ENCODE measurements at regions not wholly inside any gene's neighbourhood (a gene's known extent, or its start where the extent isn't known, plus 50 kb on each side); places are given as distances from the start of the nearest gene placed in this dataset.

DNA sequence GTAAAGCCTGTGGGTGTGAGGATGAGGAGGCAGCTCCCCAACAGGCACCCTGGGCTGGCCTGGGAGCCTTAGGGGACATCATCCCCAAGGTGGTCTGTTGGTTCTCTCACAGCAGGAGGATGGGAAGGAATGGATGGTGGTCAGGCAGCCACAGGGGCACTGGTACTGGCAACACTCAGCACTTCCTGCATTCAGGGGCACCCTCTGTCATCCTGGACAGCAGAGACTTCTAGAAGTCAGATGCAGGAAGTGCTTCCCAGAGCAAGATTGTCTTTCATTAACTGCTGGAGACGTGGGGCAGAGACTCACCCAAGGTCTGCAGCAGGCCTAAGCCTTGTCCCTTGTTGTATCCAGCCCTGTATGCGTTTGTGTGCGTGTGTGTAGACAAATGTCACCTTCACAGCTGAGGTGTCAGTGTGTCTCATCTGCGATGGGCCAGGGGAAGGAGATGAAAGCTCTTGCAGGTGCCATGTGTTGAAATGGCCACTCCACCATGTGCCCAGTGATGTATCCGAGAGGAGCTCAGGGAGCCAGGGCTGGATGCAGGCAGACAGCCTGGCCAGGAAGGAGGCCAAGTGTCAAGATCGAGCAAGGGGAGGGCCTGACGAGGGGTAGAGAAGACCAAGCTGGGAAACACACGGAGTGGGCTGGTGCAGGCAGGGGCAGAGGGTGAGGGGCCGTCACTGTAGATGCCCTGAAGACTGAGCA lies 85.1 kb downstream of the PITPNM2 start:
- H2BK20ac ChIP-seq (ENCODE audit: low read length): no peak overlapping the region
- no peak overlapping the region for H4K8ac ChIP-seq (ENCODE audit: extremely low read depth, insufficient read depth, low read length)
- no peak overlapping the region for H3K4me3 ChIP-seq (ENCODE audit: extremely low read depth in 1 of 4, insufficient read depth in 2 of 4, low read depth in 3 of 4, low read length in 4 of 4)
- H2BK12ac ChIP-seq (ENCODE audit: low read depth, low read length): no peak overlapping the region
- H3K36me3 ChIP-seq (ENCODE audit: control insufficient read depth in 2 of 4, insufficient read depth in 4 of 4, low read length in 3 of 4): no peaks in the 10 kb centered on the region
- no peaks in the 10 kb centered on the region for H3K23me2 ChIP-seq (ENCODE audit: low read depth, low read length)
- peak overlapping the region; percentile 1; the same call in 1 of the 2 replicates for H2BK5ac ChIP-seq (ENCODE audit: low read depth, low read length)
- no peaks in the 10 kb centered on the region for H4K20me1 ChIP-seq (replicated peaks in 1 of 2; ENCODE audit: control insufficient read depth in 1 of 2, insufficient read depth in 2 of 2, low read length in 2 of 2)
- POLR2A ChIA-PET (ENCODE audit: partially characterized antibody): interaction anchor here (0.9 to 2.0 kb wide), 2 partner anchors 11 to 91 kb away, joined by 3 to 5 read pairs; no protein-coding TSS in a partner anchor
- H3K14ac ChIP-seq (ENCODE audit: insufficient read length): no peak overlapping the region
- H3K4me2 ChIP-seq (ENCODE audit: insufficient read depth in 1 of 2, low read depth in 2 of 2, low read length in 2 of 2): no peak overlapping the region
- no peaks in the 10 kb centered on the region for H3K27me3 ChIP-seq (replicated peaks in 1 of 4; ENCODE audit: control insufficient read depth in 3 of 4, extremely low read depth in 1 of 4, insufficient read depth in 3 of 4, low read length in 3 of 4)
- no peak overlapping the region for H3K56ac ChIP-seq (replicated peaks; ENCODE audit: insufficient read length, low read depth, low read length)
- H3K18ac ChIP-seq (ENCODE audit: extremely low read depth, low read length): no peak overlapping the region
- no peak overlapping the region for H3K4ac ChIP-seq (replicated peaks; ENCODE audit: insufficient read length, low read depth, low read length)
- no peak overlapping the region for H3K23ac ChIP-seq (ENCODE audit: insufficient read length)
- no peak overlapping the region for H2AK5ac ChIP-seq (ENCODE audit: low read depth, low read length)
- no peak overlapping the region for H2AFZ ChIP-seq (ENCODE audit: low read length)
- no peak overlapping the region for H2BK120ac ChIP-seq (replicated peaks; ENCODE audit: low read depth, low read length)
- CTCF ChIA-PET (ENCODE audit: partially characterized antibody): interaction anchor here (1.0 to 11.7 kb wide), 6 partner anchors 10 to 172 kb away, joined by 3 to 148 read pairs (median 4); no protein-coding TSS in a partner anchor
- DNase-seq (ENCODE audit: low read depth in 1 of 2, low spot score in 2 of 2) (no peak), FAIRE-seq (no peak)
- H4K5ac ChIP-seq (ENCODE audit: insufficient read length, low read depth, low read length): no peak overlapping the region
- peaks cover 0 to 3% (median 0%) of the 10 kb centered on the region in 4 experiments; a peak in 1 of 7 replicates for H3K4me1 ChIP-seq (replicated peaks in 1 of 4; ENCODE audit: control insufficient read depth in 3 of 4, insufficient read depth in 4 of 4, low read length in 3 of 4)
- H3K9me3 ChIP-seq (ENCODE audit: insufficient read depth in 2 of 2, low read depth in 1 of 2, low read length in 1 of 2): no peaks in the 10 kb centered on the region
- H3K9ac ChIP-seq (replicated peaks in 1 of 4; ENCODE audit: extremely low read depth in 1 of 4, low read depth in 3 of 4, low read length in 3 of 4): no peak overlapping the region
- no peaks in the 10 kb centered on the region for H3K79me2 ChIP-seq (ENCODE audit: control insufficient read depth in 1 of 2, insufficient read depth in 2 of 2, low read length in 2 of 2)
- no peak overlapping the region for H4K91ac ChIP-seq (replicated peaks; ENCODE audit: insufficient read length, low read length)
- no peak overlapping the region for H3K27ac ChIP-seq (ENCODE audit: low read depth, low read length)
- 85% methylated on average over 9 of the region's 9 CpGs; no CpG with 5 or more reads in 1 of the 2 experiments for WGBS, 2 experiments (ENCODE audit: extremely low coverage in 1 of 2, insufficient coverage in 1 of 2, insufficient read length in 1 of 2, insufficient replicate concordance in 2 of 2, low coverage in 1 of 2, low lambda C conversion rate in 2 of 2, missing lambda C conversion rate in 1 of 2)
- H3K79me1 ChIP-seq (ENCODE audit: low read depth, low read length): peaks cover 2% of the 10 kb centered on the region; the same call in 1 of the 2 replicates
- H2BK15ac ChIP-seq (ENCODE audit: low read length): no peak overlapping the region
- no peak for TF ChIP-seq RXRA (IDR thresholded peaks at IDR 0.05; ENCODE audit: insufficient read depth, low read depth, low read length)
- TF ChIP-seq, protein P1, sequence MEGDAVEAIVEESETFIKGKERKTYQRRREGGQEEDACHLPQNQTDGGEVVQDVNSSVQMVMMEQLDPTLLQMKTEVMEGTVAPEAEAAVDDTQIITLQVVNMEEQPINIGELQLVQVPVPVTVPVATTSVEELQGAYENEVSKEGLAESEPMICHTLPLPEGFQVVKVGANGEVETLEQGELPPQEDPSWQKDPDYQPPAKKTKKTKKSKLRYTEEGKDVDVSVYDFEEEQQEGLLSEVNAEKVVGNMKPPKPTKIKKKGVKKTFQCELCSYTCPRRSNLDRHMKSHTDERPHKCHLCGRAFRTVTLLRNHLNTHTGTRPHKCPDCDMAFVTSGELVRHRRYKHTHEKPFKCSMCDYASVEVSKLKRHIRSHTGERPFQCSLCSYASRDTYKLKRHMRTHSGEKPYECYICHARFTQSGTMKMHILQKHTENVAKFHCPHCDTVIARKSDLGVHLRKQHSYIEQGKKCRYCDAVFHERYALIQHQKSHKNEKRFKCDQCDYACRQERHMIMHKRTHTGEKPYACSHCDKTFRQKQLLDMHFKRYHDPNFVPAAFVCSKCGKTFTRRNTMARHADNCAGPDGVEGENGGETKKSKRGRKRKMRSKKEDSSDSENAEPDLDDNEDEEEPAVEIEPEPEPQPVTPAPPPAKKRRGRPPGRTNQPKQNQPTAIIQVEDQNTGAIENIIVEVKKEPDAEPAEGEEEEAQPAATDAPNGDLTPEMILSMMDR (IDR thresholded peaks at IDR 0.05; ENCODE audit: control extremely low read depth in 1 of 3, insufficient read depth in 1 of 3, low read depth in 1 of 3, low read length in 3 of 3): no peak
- no peak for TF ChIP-seq SP2 (IDR thresholded peaks at IDR 0.05; ENCODE audit: low read length)
- no peak for TF ChIP-seq NRF1 (IDR thresholded peaks at IDR 0.05; ENCODE audit: low read depth, low read length)
- no peak for TF ChIP-seq KDM5A (IDR thresholded peaks at IDR 0.05; ENCODE audit: low read length)
- TF ChIP-seq ASH2L (IDR thresholded peaks at IDR 0.05; ENCODE audit: low read length): no peak
- TF ChIP-seq, protein P2, sequence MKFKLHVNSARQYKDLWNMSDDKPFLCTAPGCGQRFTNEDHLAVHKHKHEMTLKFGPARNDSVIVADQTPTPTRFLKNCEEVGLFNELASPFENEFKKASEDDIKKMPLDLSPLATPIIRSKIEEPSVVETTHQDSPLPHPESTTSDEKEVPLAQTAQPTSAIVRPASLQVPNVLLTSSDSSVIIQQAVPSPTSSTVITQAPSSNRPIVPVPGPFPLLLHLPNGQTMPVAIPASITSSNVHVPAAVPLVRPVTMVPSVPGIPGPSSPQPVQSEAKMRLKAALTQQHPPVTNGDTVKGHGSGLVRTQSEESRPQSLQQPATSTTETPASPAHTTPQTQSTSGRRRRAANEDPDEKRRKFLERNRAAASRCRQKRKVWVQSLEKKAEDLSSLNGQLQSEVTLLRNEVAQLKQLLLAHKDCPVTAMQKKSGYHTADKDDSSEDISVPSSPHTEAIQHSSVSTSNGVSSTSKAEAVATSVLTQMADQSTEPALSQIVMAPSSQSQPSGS (IDR thresholded peaks at IDR 0.05; ENCODE audit: low read length): no peak
- TF ChIP-seq, protein P3, sequence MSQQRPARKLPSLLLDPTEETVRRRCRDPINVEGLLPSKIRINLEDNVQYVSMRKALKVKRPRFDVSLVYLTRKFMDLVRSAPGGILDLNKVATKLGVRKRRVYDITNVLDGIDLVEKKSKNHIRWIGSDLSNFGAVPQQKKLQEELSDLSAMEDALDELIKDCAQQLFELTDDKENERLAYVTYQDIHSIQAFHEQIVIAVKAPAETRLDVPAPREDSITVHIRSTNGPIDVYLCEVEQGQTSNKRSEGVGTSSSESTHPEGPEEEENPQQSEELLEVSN (IDR thresholded peaks at IDR 0.05): no peak
